ENCODE measurements at regions not wholly inside any gene's neighbourhood (a gene's known extent, or its start where the extent isn't known, plus 50 kb on each side); places are given as distances from the start of the nearest gene placed in this dataset.

DNA sequence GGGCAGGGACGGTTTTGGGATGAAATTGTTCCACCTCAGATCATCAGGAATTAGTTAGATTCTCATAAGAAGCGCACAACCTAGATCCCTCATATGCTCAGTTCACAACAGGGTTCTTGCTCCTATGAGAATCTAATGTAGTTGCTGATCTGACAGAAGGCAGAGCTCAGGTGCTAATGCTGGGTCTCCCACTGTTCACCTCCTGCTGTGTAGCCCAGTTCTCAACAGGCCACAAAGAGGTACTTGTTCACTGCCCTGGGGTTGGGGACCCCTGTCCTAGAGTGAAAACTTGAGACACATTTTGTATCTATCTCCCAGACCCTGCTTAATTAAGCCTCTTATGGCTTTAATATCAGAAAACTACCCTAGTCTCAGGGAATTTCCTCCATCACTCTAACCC lies 966.0 kb downstream of the PCDH17 start:
- TF ChIP-seq, protein P1, sequence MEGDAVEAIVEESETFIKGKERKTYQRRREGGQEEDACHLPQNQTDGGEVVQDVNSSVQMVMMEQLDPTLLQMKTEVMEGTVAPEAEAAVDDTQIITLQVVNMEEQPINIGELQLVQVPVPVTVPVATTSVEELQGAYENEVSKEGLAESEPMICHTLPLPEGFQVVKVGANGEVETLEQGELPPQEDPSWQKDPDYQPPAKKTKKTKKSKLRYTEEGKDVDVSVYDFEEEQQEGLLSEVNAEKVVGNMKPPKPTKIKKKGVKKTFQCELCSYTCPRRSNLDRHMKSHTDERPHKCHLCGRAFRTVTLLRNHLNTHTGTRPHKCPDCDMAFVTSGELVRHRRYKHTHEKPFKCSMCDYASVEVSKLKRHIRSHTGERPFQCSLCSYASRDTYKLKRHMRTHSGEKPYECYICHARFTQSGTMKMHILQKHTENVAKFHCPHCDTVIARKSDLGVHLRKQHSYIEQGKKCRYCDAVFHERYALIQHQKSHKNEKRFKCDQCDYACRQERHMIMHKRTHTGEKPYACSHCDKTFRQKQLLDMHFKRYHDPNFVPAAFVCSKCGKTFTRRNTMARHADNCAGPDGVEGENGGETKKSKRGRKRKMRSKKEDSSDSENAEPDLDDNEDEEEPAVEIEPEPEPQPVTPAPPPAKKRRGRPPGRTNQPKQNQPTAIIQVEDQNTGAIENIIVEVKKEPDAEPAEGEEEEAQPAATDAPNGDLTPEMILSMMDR (IDR thresholded peaks at IDR 0.05; ENCODE audit: low read length): no peak
- no peak for TF ChIP-seq EZH2phosphoT487 (IDR thresholded peaks at IDR 0.05; ENCODE audit: low read length)
